Immature natural killer cell (primary cell): ENCODE measurements at regions not wholly inside any gene's neighbourhood (a gene's known extent, or its start where the extent isn't known, plus 50 kb on each side); places are given as distances from the start of the nearest gene placed in this dataset.

Experiments
- DNase-seq, 3 donors: peaks; one replicate each; pipeline ENCODE4 v3.0.0; 2022; ENCODE audit warnings: mixed read lengths in 1 of 3
- H3K27ac Mint-ChIP-seq, 6 donors: one replicate each; pipeline ENCODE4 v1.8.0; 2020; ENCODE audit warnings: mixed read lengths in 6 of 6, mild to moderate bottlenecking in 5 of 6, inconsistent platforms in 4 of 6, moderate library complexity in 3 of 6
- H3K27me3 Mint-ChIP-seq, 3 donors: one replicate each; pipeline ENCODE4 v1.8.0; 2020 to 2021; ENCODE audit warnings: low read depth in 3 of 3, mild to moderate bottlenecking in 3 of 3, mixed read lengths in 3 of 3, moderate library complexity in 3 of 3, inconsistent platforms in 1 of 3
- H3K36me3 Mint-ChIP-seq, 3 donors: one replicate each; pipeline ENCODE4 v1.8.0; 2020; ENCODE audit warnings: mixed read lengths in 3 of 3, inconsistent platforms in 2 of 3, mild to moderate bottlenecking in 2 of 3
- H3K4me1 Mint-ChIP-seq, 2 donors: one replicate each; pipeline ENCODE4 v1.8.0; 2020; ENCODE audit warnings: inconsistent platforms in 2 of 2, mild to moderate bottlenecking in 2 of 2, mixed read lengths in 2 of 2, moderate library complexity in 1 of 2
- H3K4me3 Mint-ChIP-seq, 5 donors: one replicate each; pipeline ENCODE4 v1.8.0; 2020; ENCODE audit warnings: mild to moderate bottlenecking in 5 of 5, mixed read lengths in 5 of 5, inconsistent platforms in 3 of 5, moderate library complexity in 3 of 5
- H3K9me3 Mint-ChIP-seq, 6 donors: one replicate each; pipeline ENCODE4 v1.8.0; 2020; ENCODE audit warnings: mild to moderate bottlenecking in 6 of 6, mixed read lengths in 6 of 6, inconsistent platforms in 4 of 6, moderate library complexity in 3 of 6

DNA sequence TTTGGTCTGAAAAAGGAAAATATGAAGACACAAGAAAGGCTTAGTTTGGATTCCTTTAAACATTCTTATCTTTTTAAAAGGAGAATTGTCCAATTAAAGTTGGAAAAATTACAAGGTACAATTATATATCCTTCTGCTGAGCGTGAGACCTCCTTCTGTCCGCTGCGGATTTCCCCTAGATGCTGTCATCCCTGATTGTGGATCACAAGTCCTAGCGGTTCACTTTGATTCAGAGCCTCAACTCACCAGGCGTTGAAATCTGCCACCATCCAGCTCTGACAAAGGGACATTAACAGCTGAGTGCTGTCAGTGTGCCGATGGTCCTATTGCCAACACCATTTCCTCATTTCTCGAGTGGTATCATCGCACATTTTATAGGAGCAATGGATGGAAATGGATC, 73.1 kb upstream of the PTER start:
- H3K4me3 Mint-ChIP-seq, result no peak overlapping the region
- H3K27ac Mint-ChIP-seq, result no peak overlapping the region
- no peaks in the 10 kb centered on the region for H3K36me3 Mint-ChIP-seq
- H3K27me3 Mint-ChIP-seq, result peaks cover 1 to 6% (median 3%) of the 10 kb centered on the region in 3 donors
- peaks cover 0 to 7% (median 0%) of the 10 kb centered on the region in 6 donors for H3K9me3 Mint-ChIP-seq
- H3K4me1 Mint-ChIP-seq, result no peaks in the 10 kb centered on the region
- DNase-seq, result no peak

DNA sequence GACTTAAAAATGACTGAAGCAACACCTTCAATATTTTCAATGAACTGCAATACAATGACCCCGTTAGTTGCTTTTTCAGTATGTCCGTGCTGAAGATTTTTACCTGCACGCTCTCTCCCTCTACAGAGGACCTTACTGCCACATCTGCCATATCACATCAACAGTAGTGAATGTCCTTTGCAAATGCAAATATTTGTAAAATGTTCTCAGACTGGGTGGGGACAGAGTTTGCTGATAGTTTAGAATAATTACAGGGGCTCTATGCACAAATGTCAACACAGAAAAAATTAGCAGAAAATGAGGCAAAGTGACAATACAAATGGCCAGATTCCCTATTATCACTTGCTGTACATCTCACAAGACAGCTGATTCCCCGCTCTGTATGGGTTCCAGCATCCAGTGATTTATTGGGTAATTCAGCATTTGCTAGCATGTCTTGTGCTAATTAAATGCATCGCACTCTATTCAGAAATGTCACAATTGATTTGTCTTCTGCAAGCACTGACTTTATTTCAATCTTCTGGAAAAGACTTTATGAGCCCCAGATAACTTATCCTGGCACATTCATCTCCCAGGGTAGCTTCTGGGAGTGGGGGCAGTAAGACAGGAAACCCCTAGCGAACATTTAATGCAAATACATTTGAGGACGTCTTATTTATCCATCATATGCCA, 69.1 kb upstream of the PTER start:
- H3K9me3 Mint-ChIP-seq, result peaks cover 0 to 7% (median 0%) of the 10 kb centered on the region in 6 donors
- H3K4me1 Mint-ChIP-seq, result no peaks in the 10 kb centered on the region
- no peak for DNase-seq
- H3K4me3 Mint-ChIP-seq, result no peak overlapping the region
- H3K36me3 Mint-ChIP-seq, result no peaks in the 10 kb centered on the region
- peaks cover 0 to 6% (median 0%) of the 10 kb centered on the region in 3 donors for H3K27me3 Mint-ChIP-seq
- no peak overlapping the region for H3K27ac Mint-ChIP-seq

DNA sequence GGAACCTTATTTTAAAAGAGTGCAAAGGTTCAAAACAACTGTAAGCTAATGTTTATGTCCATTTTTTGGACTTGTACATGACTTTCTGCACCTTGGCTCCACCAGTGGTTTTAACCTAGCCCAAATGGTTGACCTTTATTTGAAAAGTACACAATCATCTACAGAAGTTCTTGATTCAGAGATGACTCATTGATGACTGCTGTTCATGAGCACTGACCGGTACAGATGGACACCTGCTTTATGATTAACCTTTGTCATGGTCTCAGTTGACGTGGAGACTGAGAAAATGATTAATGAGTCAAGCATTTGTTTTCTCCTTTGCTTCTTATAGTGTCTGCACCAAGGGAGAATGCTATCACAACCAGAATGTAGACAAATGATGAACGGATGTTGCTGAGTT, 55.7 kb upstream of the PTER start:
- no peak for DNase-seq
- Mint-ChIP-seq H3K4me3 (no peak overlapping the region), H3K27ac (no peak overlapping the region), H3K9me3 (peaks cover 0 to 2% (median 0%) of the 10 kb centered on the region in 6 donors), H3K27me3 (peaks cover 0 to 7% (median 4%) of the 10 kb centered on the region in 3 donors), H3K4me1 (no peaks in the 10 kb centered on the region), H3K36me3 (no peaks in the 10 kb centered on the region)

DNA sequence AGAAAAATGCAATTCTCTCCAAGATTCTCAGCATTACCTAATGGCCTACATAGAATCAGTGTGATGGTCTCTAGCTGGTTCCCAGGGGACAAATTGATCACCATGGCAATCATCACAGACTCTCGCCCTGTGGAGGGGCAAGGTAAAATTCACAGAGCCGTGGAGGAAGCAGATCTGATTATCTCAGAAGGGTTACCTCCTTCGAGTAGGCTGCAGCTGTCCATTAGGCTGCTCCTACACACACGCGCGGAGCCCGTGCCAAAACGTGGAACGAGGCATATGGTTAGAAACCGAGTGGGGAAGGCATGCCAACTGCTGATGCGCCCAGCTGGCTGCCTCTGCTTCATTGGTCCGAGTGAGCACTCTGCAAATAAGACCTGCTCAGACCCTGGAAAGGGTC, 52.8 kb upstream of the PTER start:
- Mint-ChIP-seq H3K9me3 (peaks cover 0 to 3% (median 0%) of the 10 kb centered on the region in 6 donors), H3K4me1 (no peaks in the 10 kb centered on the region), H3K27me3 (peaks cover 0 to 12% (median 4%) of the 10 kb centered on the region in 3 donors), H3K36me3 (no peaks in the 10 kb centered on the region), H3K4me3 (no peak overlapping the region), H3K27ac (no peak overlapping the region)
- DNase-seq, result no peak

DNA sequence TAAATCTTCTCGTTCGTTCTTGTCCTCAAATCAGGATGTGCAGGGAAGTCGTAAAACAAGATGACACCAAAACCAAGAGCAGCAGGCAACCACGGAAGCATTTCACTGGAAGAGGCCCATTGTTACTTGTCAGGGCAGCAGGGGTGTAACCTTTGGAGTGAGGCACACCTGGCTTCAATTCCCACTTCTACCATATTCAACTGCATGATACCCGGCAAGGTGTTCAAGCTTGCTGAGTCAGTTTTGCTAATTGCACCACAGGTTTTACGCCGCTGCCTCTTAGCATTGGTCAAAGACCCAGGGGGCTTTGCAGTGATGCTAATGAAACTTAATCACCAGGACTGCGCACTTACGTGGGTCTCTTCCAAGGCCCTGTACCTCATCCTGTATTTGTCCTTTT, 50.0 kb upstream of the PTER start:
- Mint-ChIP-seq H3K36me3 (no peaks in the 10 kb centered on the region), H3K4me3 (no peak overlapping the region), H3K27ac (no peak overlapping the region), H3K9me3 (peaks cover 0 to 3% (median 0%) of the 10 kb centered on the region in 6 donors), H3K4me1 (no peaks in the 10 kb centered on the region), H3K27me3 (peaks cover 2 to 11% (median 4%) of the 10 kb centered on the region in 3 donors)
- no peak for DNase-seq
